Body of pancreas (tissue), 4 donors: ENCODE measurements at regions not wholly inside any gene's neighbourhood (a gene's known extent, or its start where the extent isn't known, plus 50 kb on each side); places are given as distances from the start of the nearest gene placed in this dataset.

Experiments used
- ATAC-seq: fragments of 150-250 bp; one replicate; pipeline ENCODE4 v1.9.1; 2016
- DNase-seq, 4 donors: peaks; one replicate each; pipeline ENCODE4 v3.0.0-alpha.2; 2019
- H3K27ac ChIP-seq, 4 donors: fragments of 200-600 bp; sonication (generic); 1 replicate in 3 of 4; 2 replicates in 1 of 4; pipeline versions ENCODE4 v1.5.1 to v1.6.1; 2016 to 2019; ENCODE audit warnings: mild to moderate bottlenecking in 1 of 4, mixed read lengths in 1 of 4, moderate library complexity in 1 of 4
- H3K27me3 ChIP-seq, 2 donors: fragments of 200-600 bp; sonication (generic); one replicate each; pipeline ENCODE4 v1.6.0; 2016; ENCODE audit warnings: mild to moderate bottlenecking in 1 of 2
- H3K36me3 ChIP-seq, 2 donors: fragments of 200-600 bp; sonication (generic); replicated peaks in 1 of 2; 2 replicates each; pipeline ENCODE4 v1.5.1; 2016; ENCODE audit warnings: low read depth in 2 of 2; ENCODE audit not compliant: insufficient read depth in 1 of 2
- H3K4me1 ChIP-seq: fragments of 200-600 bp; sonication (generic); one replicate; pipeline ENCODE4 v1.6.0; 2016
- H3K4me3 ChIP-seq, 2 donors: fragments of 200-600 bp; sonication (generic); 1 replicate in 1 of 2; 2 replicates in 1 of 2; pipeline ENCODE4 v1.5.1; 2016 to 2019
- H3K9me3 ChIP-seq, 3 donors: fragments of 200-600 bp; sonication (generic); 1 replicate in 2 of 3; 2 replicates in 1 of 3; pipeline ENCODE4 v1.5.1; 2016
- POLR2A ChIP-seq, 3 donors: fragments of 450-650 bp; IDR thresholded peaks; one replicate each; pipeline ENCODE4 v1.6.1; 2016; ENCODE audit warnings: antibody characterized with exemption in 3 of 3, mild to moderate bottlenecking in 2 of 3
- WGBS, 2 donors: methylation state at CpG; one replicate each; pipeline ENCODE4 v1.1.5; 2017; 5-methylcytosine and 5-hydroxymethylcytosine counted together
- intact Hi-C: fragments of 100-400 bp; cut with DNase I; formaldehyde crosslinking; loops from one replicate; pipeline ENCODE4 v1.15.1; 2023
- TF ChIP-seq, protein P1 (sequence below), 7 experiments: fragments of 450-650 bp in 4 of 7; fragments of 200-600 bp in 3 of 7; sonication (generic) in 3 of 7; IDR thresholded peaks; one replicate each; pipeline ENCODE4 v1.5.1; 2016 to 2019; ENCODE audit warnings: antibody characterized with exemption in 7 of 7

GRCh38 chr2:151067658-151068369 is 193.8 kb downstream of the RBM43 start:
- no peak for DNase-seq
- Histone ChIP-seq H3K4me3 (no peak overlapping the region), H3K9me3 (no peaks in the 10 kb centered on the region), H3K27me3 (no peaks in the 10 kb centered on the region), H3K27ac (no peak overlapping the region), H3K36me3 (no peaks in the 10 kb centered on the region), H3K4me1 (no peaks in the 10 kb centered on the region)
- no peak for ATAC-seq
- TF ChIP-seq, protein P1, sequence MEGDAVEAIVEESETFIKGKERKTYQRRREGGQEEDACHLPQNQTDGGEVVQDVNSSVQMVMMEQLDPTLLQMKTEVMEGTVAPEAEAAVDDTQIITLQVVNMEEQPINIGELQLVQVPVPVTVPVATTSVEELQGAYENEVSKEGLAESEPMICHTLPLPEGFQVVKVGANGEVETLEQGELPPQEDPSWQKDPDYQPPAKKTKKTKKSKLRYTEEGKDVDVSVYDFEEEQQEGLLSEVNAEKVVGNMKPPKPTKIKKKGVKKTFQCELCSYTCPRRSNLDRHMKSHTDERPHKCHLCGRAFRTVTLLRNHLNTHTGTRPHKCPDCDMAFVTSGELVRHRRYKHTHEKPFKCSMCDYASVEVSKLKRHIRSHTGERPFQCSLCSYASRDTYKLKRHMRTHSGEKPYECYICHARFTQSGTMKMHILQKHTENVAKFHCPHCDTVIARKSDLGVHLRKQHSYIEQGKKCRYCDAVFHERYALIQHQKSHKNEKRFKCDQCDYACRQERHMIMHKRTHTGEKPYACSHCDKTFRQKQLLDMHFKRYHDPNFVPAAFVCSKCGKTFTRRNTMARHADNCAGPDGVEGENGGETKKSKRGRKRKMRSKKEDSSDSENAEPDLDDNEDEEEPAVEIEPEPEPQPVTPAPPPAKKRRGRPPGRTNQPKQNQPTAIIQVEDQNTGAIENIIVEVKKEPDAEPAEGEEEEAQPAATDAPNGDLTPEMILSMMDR (IDR thresholded peaks at IDR 0.05): no peak
- TF ChIP-seq POLR2A (IDR thresholded peaks at IDR 0.05): no peak
- 50 to 51% methylated on average over 8 of the region's 8 CpGs for WGBS, 2 donors
- intact Hi-C loops: no loop called here

DNA sequence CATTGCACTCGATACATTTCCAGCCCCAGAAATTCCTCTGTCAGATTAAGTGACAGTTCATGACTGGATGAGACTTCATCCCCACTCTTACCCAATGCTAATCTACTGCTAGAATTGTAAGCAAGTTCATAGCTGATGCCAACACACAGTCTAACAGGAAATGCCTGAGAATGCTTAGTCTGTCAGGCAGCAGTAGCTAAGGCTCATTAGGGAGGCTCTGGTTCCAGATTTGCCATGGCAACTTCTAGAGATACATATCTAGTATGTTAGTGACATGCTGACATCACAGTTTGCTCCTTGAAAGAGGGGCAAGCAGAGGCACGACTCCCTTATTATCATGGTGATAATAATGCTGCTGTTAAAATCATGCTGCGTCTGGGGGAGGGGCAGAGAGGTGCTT is 198.4 kb downstream of the RBM43 start:
- H3K9me3 ChIP-seq: no peaks in the 10 kb centered on the region
- DNase-seq: no peak
- WGBS, 2 donors: 28 to 43% methylated on average over 3 of the region's 3 CpGs

GRCh38 chr2:151060287-151060686 is 201.4 kb downstream of the RBM43 start:
- Histone ChIP-seq H3K27ac (no peak overlapping the region), H3K9me3 (no peaks in the 10 kb centered on the region), H3K27me3 (no peaks in the 10 kb centered on the region), H3K36me3 (no peaks in the 10 kb centered on the region), H3K4me3 (no peak overlapping the region), H3K4me1 (no peaks in the 10 kb centered on the region)
- intact Hi-C loops: no loop called here
- no peak for DNase-seq
- TF ChIP-seq, protein P1 (IDR thresholded peaks at IDR 0.05): no peak
- TF ChIP-seq POLR2A (IDR thresholded peaks at IDR 0.05): no peak
- ATAC-seq: no peak
- 31 to 59% methylated on average over 2 of the region's 2 CpGs for WGBS, 2 donors

More for the DNA sequence above, 198.4 kb downstream of the RBM43 start:
- Histone ChIP-seq H3K27ac (no peak overlapping the region), H3K4me1 (no peaks in the 10 kb centered on the region), H3K36me3 (no peaks in the 10 kb centered on the region), H3K4me3 (no peak overlapping the region), H3K27me3 (no peaks in the 10 kb centered on the region)
- no peak for ATAC-seq
- TF ChIP-seq POLR2A (IDR thresholded peaks at IDR 0.05): no peak
- intact Hi-C loops: no loop called here

GRCh38 chr2:151056870-151057269 is 204.8 kb downstream of the RBM43 start:
- intact Hi-C loops: no loop called here

GRCh38 chr2:151053661-151053990 is 208.0 kb downstream of the RBM43 start:
- DNase-seq (no peak), ATAC-seq (no peak)
- intact Hi-C loops: no loop called here
- Histone ChIP-seq H3K4me1 (no peaks in the 10 kb centered on the region), H3K27ac (no peak overlapping the region), H3K27me3 (no peaks in the 10 kb centered on the region), H3K4me3 (no peak overlapping the region), H3K36me3 (no peaks in the 10 kb centered on the region), H3K9me3 (no peaks in the 10 kb centered on the region)
- 41 to 44% methylated on average over 1 of the region's 1 CpG for WGBS, 2 donors
- TF ChIP-seq, protein P1 (IDR thresholded peaks at IDR 0.05): no peak
- no peak for TF ChIP-seq POLR2A (IDR thresholded peaks at IDR 0.05)

More at GRCh38 chr2:151056870-151057269, 204.8 kb downstream of the RBM43 start:
- Histone ChIP-seq H3K27me3 (no peaks in the 10 kb centered on the region), H3K4me1 (no peaks in the 10 kb centered on the region), H3K36me3 (no peaks in the 10 kb centered on the region), H3K27ac (no peak overlapping the region), H3K4me3 (no peak overlapping the region), H3K9me3 (no peaks in the 10 kb centered on the region)
- no peak for TF ChIP-seq POLR2A (IDR thresholded peaks at IDR 0.05)
- TF ChIP-seq, protein P1 (IDR thresholded peaks at IDR 0.05): no peak
- ATAC-seq: no peak
- DNase-seq: no peak
- whole genome bisulfite sequencing, 2 donors: 42 to 64% methylated on average over 1 of the region's 1 CpG
